ENCODE measurements at regions not wholly inside any gene's neighbourhood (a gene's known extent, or its start where the extent isn't known, plus 50 kb on each side); places are given as distances from the start of the nearest gene placed in this dataset.
"Not testable (repeated sequence)": the region's sequence is repeated elsewhere in the genome, so short reads cannot be mapped to it uniquely, and the experiment has no call there.

- Mint-ChIP-seq H3K4me3 (ENCODE audit: low read depth) (no peak overlapping the region), H3K27me3 (no peaks in the 10 kb centered on the region), H3K27ac (no peak overlapping the region), H3K36me3 (ENCODE audit: insufficient read depth) (no peaks in the 10 kb centered on the region), H3K9me3 (ENCODE audit: low read depth) (peaks cover 3% of the 10 kb centered on the region), H3K4me1 (ENCODE audit: low read depth) (peaks cover 4% of the 10 kb centered on the region)
- TF ChIP-seq, protein P1, sequence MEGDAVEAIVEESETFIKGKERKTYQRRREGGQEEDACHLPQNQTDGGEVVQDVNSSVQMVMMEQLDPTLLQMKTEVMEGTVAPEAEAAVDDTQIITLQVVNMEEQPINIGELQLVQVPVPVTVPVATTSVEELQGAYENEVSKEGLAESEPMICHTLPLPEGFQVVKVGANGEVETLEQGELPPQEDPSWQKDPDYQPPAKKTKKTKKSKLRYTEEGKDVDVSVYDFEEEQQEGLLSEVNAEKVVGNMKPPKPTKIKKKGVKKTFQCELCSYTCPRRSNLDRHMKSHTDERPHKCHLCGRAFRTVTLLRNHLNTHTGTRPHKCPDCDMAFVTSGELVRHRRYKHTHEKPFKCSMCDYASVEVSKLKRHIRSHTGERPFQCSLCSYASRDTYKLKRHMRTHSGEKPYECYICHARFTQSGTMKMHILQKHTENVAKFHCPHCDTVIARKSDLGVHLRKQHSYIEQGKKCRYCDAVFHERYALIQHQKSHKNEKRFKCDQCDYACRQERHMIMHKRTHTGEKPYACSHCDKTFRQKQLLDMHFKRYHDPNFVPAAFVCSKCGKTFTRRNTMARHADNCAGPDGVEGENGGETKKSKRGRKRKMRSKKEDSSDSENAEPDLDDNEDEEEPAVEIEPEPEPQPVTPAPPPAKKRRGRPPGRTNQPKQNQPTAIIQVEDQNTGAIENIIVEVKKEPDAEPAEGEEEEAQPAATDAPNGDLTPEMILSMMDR (IDR thresholded peaks at IDR 0.05; ENCODE audit: unreplicated experiment) = no peak
- no peak for DNase-seq (ENCODE audit: low spot score, unreplicated experiment)
These were observed 591.7 kb downstream of the ZEB2 start for GRCh38 chr2:143928184-143928583.

- TF ChIP-seq, protein P1 (IDR thresholded peaks at IDR 0.05; ENCODE audit: unreplicated experiment) = no peak
- no peak overlapping the region for H3K27ac Mint-ChIP-seq
- no peak overlapping the region for H3K4me3 Mint-ChIP-seq (ENCODE audit: low read depth)
- H3K27me3 Mint-ChIP-seq = no peaks in the 10 kb centered on the region
- H3K9me3 Mint-ChIP-seq (ENCODE audit: low read depth) = peaks cover 7% of the 10 kb centered on the region
- H3K36me3 Mint-ChIP-seq (ENCODE audit: insufficient read depth) = peaks cover 1% of the 10 kb centered on the region
- DNase-seq (ENCODE audit: low spot score, unreplicated experiment) = no peak
- peaks cover 4% of the 10 kb centered on the region for H3K4me1 Mint-ChIP-seq (ENCODE audit: low read depth)
These were observed 593.2 kb downstream of the ZEB2 start for GRCh38 chr2:143926736-143927135.

DNA sequence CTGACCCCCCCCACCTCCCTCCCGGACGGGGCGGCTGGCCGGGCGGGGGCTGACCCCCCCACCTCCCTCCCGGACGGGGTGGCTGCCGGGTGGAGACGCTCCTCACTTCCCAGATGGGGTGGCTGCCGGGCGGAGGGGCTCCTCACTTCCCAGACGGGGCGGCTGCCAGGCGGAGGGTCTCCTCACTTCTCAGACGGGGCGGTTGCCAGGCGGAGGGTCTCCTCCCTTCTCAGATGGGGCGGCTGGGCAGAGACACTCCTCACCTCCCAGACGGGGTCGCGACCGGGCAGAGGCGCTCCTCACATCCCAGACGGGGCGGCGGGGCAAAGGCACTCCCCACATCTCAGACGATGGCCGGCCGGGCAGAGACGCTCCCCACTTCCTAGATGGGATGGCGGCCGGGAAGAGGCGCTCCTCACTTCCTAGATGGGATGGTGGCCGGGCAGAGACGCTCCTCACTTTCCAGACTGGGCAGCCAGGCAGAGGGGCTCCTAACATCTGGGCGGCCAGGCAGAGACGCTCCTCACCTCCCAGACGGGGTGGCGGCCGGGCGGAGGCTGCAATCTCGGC lies 597.6 kb downstream of the ZEB2 start:
- DNase-seq (ENCODE audit: low spot score, unreplicated experiment); H3K36me3 Mint-ChIP-seq (ENCODE audit: insufficient read depth); H3K27ac Mint-ChIP-seq; H3K4me3 Mint-ChIP-seq (ENCODE audit: low read depth); H3K4me1 Mint-ChIP-seq (ENCODE audit: low read depth); H3K27me3 Mint-ChIP-seq: not testable (repeated sequence)
- peaks cover 25% of the 10 kb centered on the region for H3K9me3 Mint-ChIP-seq (ENCODE audit: low read depth)

GRCh38 chr2:143918465-143918989 lies 601.4 kb downstream of the ZEB2 start:
- Mint-ChIP-seq H3K27ac (no peak overlapping the region), H3K4me3 (ENCODE audit: low read depth) (no peak overlapping the region), H3K4me1 (ENCODE audit: low read depth) (no peaks in the 10 kb centered on the region), H3K27me3 (no peaks in the 10 kb centered on the region), H3K36me3 (ENCODE audit: insufficient read depth) (peaks cover 6% of the 10 kb centered on the region), H3K9me3 (ENCODE audit: low read depth) (peaks cover 24% of the 10 kb centered on the region)
- TF ChIP-seq, protein P1 (IDR thresholded peaks at IDR 0.05; ENCODE audit: unreplicated experiment) = no peak
- DNase-seq (ENCODE audit: low spot score, unreplicated experiment) = no peak

- no peaks in the 10 kb centered on the region for H3K27me3 Mint-ChIP-seq
- no peaks in the 10 kb centered on the region for H3K4me1 Mint-ChIP-seq (ENCODE audit: low read depth)
- DNase-seq (ENCODE audit: low spot score, unreplicated experiment) = no peak
- peaks cover 5% of the 10 kb centered on the region for H3K36me3 Mint-ChIP-seq (ENCODE audit: insufficient read depth)
- H3K9me3 Mint-ChIP-seq (ENCODE audit: low read depth) = peaks cover 20% of the 10 kb centered on the region
- no peak overlapping the region for H3K27ac Mint-ChIP-seq
- TF ChIP-seq, protein P1 (IDR thresholded peaks at IDR 0.05; ENCODE audit: unreplicated experiment) = no peak
- H3K4me3 Mint-ChIP-seq (ENCODE audit: low read depth) = no peak overlapping the region
These were observed 603.1 kb downstream of the ZEB2 start for GRCh38 chr2:143916781-143917180.

All from progenitor cell of endocrine pancreas (in vitro differentiated cells).